ENCODE measurements at regions not wholly inside any gene's neighbourhood (a gene's known extent, or its start where the extent isn't known, plus 50 kb on each side); places are given as distances from the start of the nearest gene placed in this dataset.

GRCh38 chrX:40167850-40168479 lies 70.2 kb upstream of the BCOR start:
- DNase-seq: no peak

GRCh38 chrX:40167233-40167849 lies 69.6 kb upstream of the BCOR start:
- DNase-seq: no peak

- no peak for DNase-seq
These were observed 68.8 kb upstream of the BCOR start for GRCh38 chrX:40166582-40166981.

- no peak for DNase-seq
These were observed 68.1 kb upstream of the BCOR start for GRCh38 chrX:40165861-40166260.

GRCh38 chrX:40165206-40165605 lies 67.4 kb upstream of the BCOR start:
- DNase-seq: no peak

- DNase-seq: no peak
These were observed 67.0 kb upstream of the BCOR start for GRCh38 chrX:40164751-40165150.

GRCh38 chrX:40158036-40158706 lies 60.4 kb upstream of the BCOR start:
- DNase-seq: no peak

- no peak for DNase-seq
These were observed 59.7 kb upstream of the BCOR start for GRCh38 chrX:40157228-40158035.

- no peak for DNase-seq
These were observed 58.9 kb upstream of the BCOR start for GRCh38 chrX:40156470-40157227.

- DNase-seq: no peak
These were observed 58.1 kb upstream of the BCOR start for GRCh38 chrX:40155589-40156469.

- DNase-seq: no peak
These were observed 57.3 kb upstream of the BCOR start for GRCh38 chrX:40154853-40155588.

- no peak for DNase-seq
These were observed 56.6 kb upstream of the BCOR start for GRCh38 chrX:40154250-40154852.

- no peak for DNase-seq
These were observed 55.8 kb upstream of the BCOR start for GRCh38 chrX:40153345-40154249.

GRCh38 chrX:40152741-40153344 lies 55.1 kb upstream of the BCOR start:
- no peak for DNase-seq

GRCh38 chrX:40152173-40152711 lies 54.5 kb upstream of the BCOR start:
- no peak for DNase-seq

GRCh38 chrX:40151211-40152172 lies 53.7 kb upstream of the BCOR start:
- no peak for DNase-seq

GRCh38 chrX:40150503-40150902 lies 52.7 kb upstream of the BCOR start:
- DNase-seq: no peak

Measured in renal pelvis (tissue), 1 donor.